Stimulated activated naive CD4-positive, alpha-beta T cell (primary cell): ENCODE measurements at regions not wholly inside any gene's neighbourhood (a gene's known extent, or its start where the extent isn't known, plus 50 kb on each side); places are given as distances from the start of the nearest gene placed in this dataset.
"Not testable (repeated sequence)": the region's sequence is repeated elsewhere in the genome, so short reads cannot be mapped to it uniquely, and the experiment has no call there.

Source experiments
- DNase-seq, 6 experiments: peaks; one replicate each; lab custom pipeline; 2025; lab: John Stamatoyannopoulos, UW

GRCh38 chr6:86731631-86732030 lies 205.7 kb upstream of the HTR1E start:
- not testable (repeated sequence) for DNase-seq

- DNase-seq, result not testable (repeated sequence)
These were observed 206.6 kb upstream of the HTR1E start for GRCh38 chr6:86730772-86731171.

- no peak for DNase-seq
These were observed 207.1 kb upstream of the HTR1E start for GRCh38 chr6:86730216-86730615.

GRCh38 chr6:86728976-86729375 lies 208.4 kb upstream of the HTR1E start:
- no peak for DNase-seq

- DNase-seq, result no peak
These were observed 212.6 kb upstream of the HTR1E start for GRCh38 chr6:86724695-86725094.

- DNase-seq, result no peak
These were observed 213.6 kb upstream of the HTR1E start for GRCh38 chr6:86723729-86724128.

GRCh38 chr6:86723151-86723550 lies 214.2 kb upstream of the HTR1E start:
- no peak for DNase-seq

GRCh38 chr6:86722131-86722530 lies 215.2 kb upstream of the HTR1E start:
- DNase-seq, result no peak

GRCh38 chr6:86715676-86716075 lies 221.7 kb upstream of the HTR1E start:
- DNase-seq, result no peak

- no peak for DNase-seq
These were observed 225.3 kb upstream of the HTR1E start for GRCh38 chr6:86712039-86712438.

- DNase-seq, result no peak
These were observed 229.7 kb upstream of the HTR1E start for GRCh38 chr6:86707545-86708120.

- DNase-seq, result no peak
These were observed 230.9 kb upstream of the HTR1E start for GRCh38 chr6:86706449-86706848.

GRCh38 chr6:86701228-86701627 lies 236.1 kb upstream of the HTR1E start:
- not testable (repeated sequence) for DNase-seq

- DNase-seq, result no peak
These were observed 250.8 kb upstream of the HTR1E start for GRCh38 chr6:86686496-86686895.

GRCh38 chr6:86685230-86685797 lies 252.0 kb upstream of the HTR1E start:
- no peak for DNase-seq

- DNase-seq, result no peak
These were observed 254.0 kb upstream of the HTR1E start for GRCh38 chr6:86683132-86683908.

- no peak for DNase-seq
These were observed 255.0 kb upstream of the HTR1E start for GRCh38 chr6:86682297-86682696.

GRCh38 chr6:86681140-86681539 lies 256.2 kb upstream of the HTR1E start:
- not testable (repeated sequence) for DNase-seq

GRCh38 chr6:86672125-86672524 lies 265.2 kb upstream of the HTR1E start:
- not testable (repeated sequence) for DNase-seq

GRCh38 chr6:86657192-86657591 lies 280.1 kb upstream of the HTR1E start:
- DNase-seq, result no peak

- no peak for DNase-seq
These were observed 308.2 kb upstream of the HTR1E start for GRCh38 chr6:86629123-86629522.

- DNase-seq, result no peak
These were observed 317.9 kb upstream of the HTR1E start for GRCh38 chr6:86619428-86619827.

- DNase-seq, result no peak
These were observed 322.0 kb upstream of the HTR1E start for GRCh38 chr6:86615299-86615698.
